T-cell (primary cell): ENCODE measurements at regions not wholly inside any gene's neighbourhood (a gene's known extent, or its start where the extent isn't known, plus 50 kb on each side); places are given as distances from the start of the nearest gene placed in this dataset.
A peak's percentile ranks its signal among the peaks of the same experiment; 100 is the strongest.

Experiments used
- ATAC-seq, 4 experiments: fragments of 200-7000 bp in 3 of 4; fragments of 150-1000 bp in 1 of 4; cut with Tn5 transposase; replicated peaks in 1 of 4; 1 replicate in 3 of 4; 2 replicates in 1 of 4; pipeline ENCODE4 v1.10.0; 2021; ENCODE audit warnings: moderate library complexity in 3 of 4, mild to moderate bottlenecking in 2 of 4, moderate number of reproducible peaks in 1 of 4
- CTCF ChIA-PET, 2 donors: fragments of 300-600 bp; sonication (Branson Sonifier 250); formaldehyde crosslinking; loops; one replicate each; lab custom pipeline; 2022; ENCODE audit warnings: antibody characterized with exemption in 2 of 2; lab: Charles Lee
- POLR2A ChIA-PET, 2 donors: fragments of 300-600 bp; sonication (Branson Sonifier 250); formaldehyde crosslinking; loops; one replicate each; lab custom pipeline; 2022; ENCODE audit warnings: antibody characterized with exemption in 2 of 2; lab: Charles Lee
- DNase-seq, 35 experiments: peaks; one replicate each; pipeline versions ENCODE4 v3.0.0 to v3.0.0-alpha.2; 2013 to 2023
- H3K27ac ChIP-seq: one replicate; pipeline ENCODE4 v1.5.1; 2013; ENCODE audit warnings: low read length
- H3K27me3 ChIP-seq, 2 experiments: replicated peaks in 1 of 2; 1 replicate in 1 of 2; 2 replicates in 1 of 2; pipeline versions ENCODE4 v1.6.1 to v1.7.0; 2013; ENCODE audit warnings: low read length in 1 of 2, mixed read lengths in 1 of 2; ENCODE audit not compliant: control insufficient read depth in 2 of 2, insufficient read depth in 2 of 2; ENCODE audit errors: extremely low read depth in 1 of 2
- H3K36me3 ChIP-seq, 2 donors: 1 replicate in 1 of 2; 2 replicates in 1 of 2; pipeline versions ENCODE4 v1.6.1 to v1.7.0; 2013; ENCODE audit warnings: low read length in 1 of 2; ENCODE audit not compliant: control insufficient read depth in 2 of 2, insufficient read depth in 1 of 2; ENCODE audit errors: extremely low read depth in 1 of 2
- H3K4me1 ChIP-seq, 2 experiments: 1 replicate in 1 of 2; 2 replicates in 1 of 2; pipeline versions ENCODE4 v1.6.1 to v1.7.0; 2013; ENCODE audit warnings: low read length in 2 of 2, mixed read lengths in 1 of 2; ENCODE audit not compliant: insufficient read depth in 2 of 2, control insufficient read depth in 1 of 2; ENCODE audit errors: extremely low read depth in 1 of 2
- H3K4me3 ChIP-seq, 2 donors: 1 replicate in 1 of 2; 2 replicates in 1 of 2; pipeline versions ENCODE4 v1.5.1 to v1.7.0; 2013; ENCODE audit warnings: mild to moderate bottlenecking in 2 of 2, low read length in 1 of 2, moderate library complexity in 1 of 2; ENCODE audit not compliant: control insufficient read depth in 1 of 2; ENCODE audit errors: extremely low read depth in 1 of 2
- H3K9me3 ChIP-seq: 2 replicates; pipeline ENCODE4 v1.7.0; 2013
- H3K27ac Mint-ChIP-seq, 2 donors: one replicate each; pipeline ENCODE4 v1.8.0; 2020 to 2021; ENCODE audit warnings: mild to moderate bottlenecking in 2 of 2, mixed read lengths in 2 of 2
- H3K27me3 Mint-ChIP-seq, 2 donors: one replicate each; pipeline ENCODE4 v1.8.0; 2021 to 2022; ENCODE audit warnings: mixed read lengths in 2 of 2
- H3K36me3 Mint-ChIP-seq: one replicate; pipeline ENCODE4 v1.8.0; 2021; ENCODE audit warnings: mixed read lengths
- H3K4me1 Mint-ChIP-seq, 3 donors: one replicate each; pipeline ENCODE4 v1.8.0; 2020 to 2022; ENCODE audit warnings: mixed read lengths in 3 of 3, mild to moderate bottlenecking in 1 of 3
- H3K4me3 Mint-ChIP-seq, 3 donors: one replicate each; pipeline ENCODE4 v1.8.0; 2020 to 2022; ENCODE audit warnings: mild to moderate bottlenecking in 3 of 3, mixed read lengths in 3 of 3, moderate library complexity in 3 of 3
- H3K9me3 Mint-ChIP-seq, 3 donors: one replicate each; pipeline ENCODE4 v1.8.0; 2020 to 2022; ENCODE audit warnings: mixed read lengths in 3 of 3
- WGBS: methylation state at CpG from one replicate; pipeline ENCODE4 v1.1.5; 2013; ENCODE audit warnings: missing lambda C conversion rate; ENCODE audit not compliant: insufficient coverage; 5-methylcytosine and 5-hydroxymethylcytosine counted together

DNA sequence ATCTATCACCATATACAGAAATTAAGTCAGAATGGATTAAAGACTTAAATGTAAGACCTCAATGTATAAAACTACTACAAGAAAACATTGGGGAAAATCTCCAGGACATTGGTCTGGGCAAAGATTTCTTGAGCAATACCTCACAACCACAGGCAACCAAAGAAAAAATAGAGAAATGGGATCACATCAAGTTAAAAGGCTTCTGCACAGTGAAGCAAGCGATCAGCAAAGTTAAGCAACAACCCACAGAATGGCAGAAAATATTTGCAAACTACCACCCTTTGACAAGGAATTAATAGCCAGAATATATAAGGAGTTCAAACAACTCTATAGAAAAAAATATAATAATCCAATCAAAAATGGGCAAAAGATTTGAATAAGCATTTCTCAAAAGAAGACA lies 236.9 kb upstream of the EMCN start:
- H3K27me3 ChIP-seq = no peaks in the 10 kb centered on the region
- no CpG with 5 or more reads among the region's 1 CpG for WGBS
- Mint-ChIP-seq H3K9me3 (peaks cover 0 to 8% (median 5%) of the 10 kb centered on the region in 3 donors), H3K27me3 (peaks cover 0 to 1% of the 10 kb centered on the region in 2 donors), H3K4me1 (no peaks in the 10 kb centered on the region), H3K4me3 (no peak overlapping the region), H3K27ac (no peak overlapping the region), H3K36me3 (no peaks in the 10 kb centered on the region)
- no peak overlapping the region for H3K4me3 ChIP-seq
- ChIA-PET CTCF (no interaction called here), POLR2A (interaction anchor here in 1 of 2 donors (0.8 kb wide), 1 partner anchor 80 kb away, joined by 3 read pairs; no protein-coding TSS in a partner anchor)
- DNase-seq (no peak), ATAC-seq (no peak)
- no peaks in the 10 kb centered on the region for H3K9me3 ChIP-seq
- H3K27ac ChIP-seq = no peak overlapping the region
- no peaks in the 10 kb centered on the region for H3K4me1 ChIP-seq
- no peaks in the 10 kb centered on the region for H3K36me3 ChIP-seq

DNA sequence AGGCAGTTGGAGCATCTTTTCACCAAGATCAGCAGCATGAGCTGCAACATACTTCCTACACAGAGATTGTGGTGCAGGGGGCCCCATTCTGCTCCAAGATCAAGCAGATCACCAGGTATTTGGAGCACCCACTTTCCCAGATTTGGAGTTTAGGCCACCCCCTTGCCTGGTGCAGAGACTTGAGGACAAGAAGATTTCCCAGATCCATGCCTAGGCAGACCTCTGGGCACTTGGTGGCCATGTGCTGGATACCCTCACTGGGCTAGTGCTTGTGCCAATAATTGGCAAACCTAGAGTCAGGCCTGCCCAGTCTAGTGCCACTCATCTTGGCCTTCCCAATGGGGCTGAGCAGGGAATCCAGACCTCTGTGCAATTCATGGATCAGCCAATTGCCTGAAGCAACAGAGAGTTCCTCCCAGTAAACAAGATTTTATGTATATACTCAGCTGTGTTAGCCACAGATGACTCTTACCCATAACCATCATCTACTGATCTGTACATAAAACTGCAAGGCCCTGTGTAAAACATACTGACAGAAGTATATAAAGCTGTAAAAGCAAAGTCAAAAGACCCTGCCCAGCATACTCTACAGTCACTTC lies 228.4 kb upstream of the EMCN start:
- H3K36me3 Mint-ChIP-seq = no peaks in the 10 kb centered on the region
- no peak overlapping the region for H3K4me3 Mint-ChIP-seq

DNA sequence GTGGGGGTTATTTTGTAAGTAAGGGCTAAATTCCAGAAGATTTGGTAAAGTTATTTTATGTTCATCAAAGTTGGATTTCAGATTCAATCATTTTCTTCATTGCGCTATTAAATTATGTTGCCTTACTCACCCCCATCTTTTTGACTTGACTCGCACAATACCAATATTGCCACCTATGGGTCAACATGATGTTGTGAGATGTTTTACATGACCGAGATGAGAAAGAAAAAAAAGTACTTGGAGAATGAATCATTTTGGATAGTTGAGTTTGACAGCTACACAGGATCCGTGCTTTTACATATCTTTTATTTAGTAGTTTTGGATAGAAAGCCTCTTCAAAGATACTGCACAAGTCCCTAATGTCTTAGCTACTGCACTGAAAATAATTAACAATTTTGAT lies 224.2 kb upstream of the EMCN start:
- WGBS = no CpG with 5 or more reads among the region's 4 CpGs
- no peak overlapping the region for H3K27ac Mint-ChIP-seq
- no peaks in the 10 kb centered on the region for H3K36me3 Mint-ChIP-seq
- ChIA-PET POLR2A (no interaction called here), CTCF (interaction anchor here in 1 of 2 donors (0.7 kb wide), 1 partner anchor 203 kb away, joined by 3 read pairs; no protein-coding TSS in a partner anchor)
- DNase-seq (peak in 1 of 35 experiments; percentile 7), ATAC-seq (no peak)
- no peaks in the 10 kb centered on the region for H3K27me3 ChIP-seq
- H3K27ac ChIP-seq = no peak overlapping the region
- H3K27me3 Mint-ChIP-seq = peaks cover 0 to 2% of the 10 kb centered on the region in 2 donors
- H3K4me3 Mint-ChIP-seq = no peak overlapping the region
- H3K9me3 ChIP-seq = no peaks in the 10 kb centered on the region
- H3K4me1 Mint-ChIP-seq = no peaks in the 10 kb centered on the region
- H3K4me1 ChIP-seq = no peaks in the 10 kb centered on the region
- no peak overlapping the region for H3K4me3 ChIP-seq
- no peaks in the 10 kb centered on the region for H3K9me3 Mint-ChIP-seq
- no peaks in the 10 kb centered on the region for H3K36me3 ChIP-seq

More for the DNA sequence above, 228.4 kb upstream of the EMCN start:
- ATAC-seq (no peak), DNase-seq (no peak)
- Histone ChIP-seq H3K27me3 (no peaks in the 10 kb centered on the region), H3K4me3 (no peak overlapping the region), H3K27ac (no peak overlapping the region), H3K4me1 (no peaks in the 10 kb centered on the region), H3K36me3 (no peaks in the 10 kb centered on the region), H3K9me3 (no peaks in the 10 kb centered on the region)
- Mint-ChIP-seq H3K27ac (no peak overlapping the region), H3K27me3 (no peaks in the 10 kb centered on the region), H3K4me1 (no peaks in the 10 kb centered on the region), H3K9me3 (no peaks in the 10 kb centered on the region)
- CTCF ChIA-PET = no interaction called here
- POLR2A ChIA-PET = interaction anchor here in 1 of 2 donors (0.7 kb wide), 1 partner anchor 18 kb away, joined by 3 read pairs; no protein-coding TSS in a partner anchor

DNA sequence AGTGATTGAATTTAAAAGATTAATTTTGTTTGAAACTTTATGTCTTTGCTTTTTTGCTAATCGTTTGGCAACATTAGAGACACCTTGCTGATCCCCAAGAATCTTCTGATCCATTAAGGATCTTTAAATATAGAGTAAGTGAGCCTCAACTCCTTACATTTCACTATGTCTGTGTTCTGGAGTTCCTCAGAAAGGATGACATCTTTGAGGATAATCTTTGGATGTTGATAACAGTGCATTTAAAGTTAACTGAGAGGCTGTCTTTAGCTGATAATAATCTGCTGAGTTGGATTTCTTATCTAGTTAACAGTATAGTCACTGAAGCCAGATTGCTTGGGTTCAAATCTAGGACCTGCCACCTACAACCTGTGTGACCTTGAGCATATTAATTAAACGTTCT lies 221.6 kb upstream of the EMCN start:
- WGBS = no CpG with 5 or more reads among the region's 2 CpGs
- no peak overlapping the region for H3K27ac Mint-ChIP-seq
- no peak for ATAC-seq
- H3K4me3 Mint-ChIP-seq = no peak overlapping the region
- H3K27me3 ChIP-seq = no peaks in the 10 kb centered on the region
- POLR2A ChIA-PET = interaction anchor here in 1 of 2 donors (0.6 kb wide), 1 partner anchor 127 kb away, joined by 7 read pairs; no protein-coding TSS in a partner anchor
- no peak for DNase-seq
- no peaks in the 10 kb centered on the region for H3K9me3 ChIP-seq
- H3K4me3 ChIP-seq = no peak overlapping the region
- H3K27me3 Mint-ChIP-seq = peaks cover 0 to 2% of the 10 kb centered on the region in 2 donors
- no peaks in the 10 kb centered on the region for H3K4me1 Mint-ChIP-seq
- CTCF ChIA-PET = no interaction called here
- H3K36me3 ChIP-seq = no peaks in the 10 kb centered on the region
- no peaks in the 10 kb centered on the region for H3K36me3 Mint-ChIP-seq
- H3K27ac ChIP-seq = no peak overlapping the region
- H3K9me3 Mint-ChIP-seq = no peaks in the 10 kb centered on the region
- no peaks in the 10 kb centered on the region for H3K4me1 ChIP-seq

DNA sequence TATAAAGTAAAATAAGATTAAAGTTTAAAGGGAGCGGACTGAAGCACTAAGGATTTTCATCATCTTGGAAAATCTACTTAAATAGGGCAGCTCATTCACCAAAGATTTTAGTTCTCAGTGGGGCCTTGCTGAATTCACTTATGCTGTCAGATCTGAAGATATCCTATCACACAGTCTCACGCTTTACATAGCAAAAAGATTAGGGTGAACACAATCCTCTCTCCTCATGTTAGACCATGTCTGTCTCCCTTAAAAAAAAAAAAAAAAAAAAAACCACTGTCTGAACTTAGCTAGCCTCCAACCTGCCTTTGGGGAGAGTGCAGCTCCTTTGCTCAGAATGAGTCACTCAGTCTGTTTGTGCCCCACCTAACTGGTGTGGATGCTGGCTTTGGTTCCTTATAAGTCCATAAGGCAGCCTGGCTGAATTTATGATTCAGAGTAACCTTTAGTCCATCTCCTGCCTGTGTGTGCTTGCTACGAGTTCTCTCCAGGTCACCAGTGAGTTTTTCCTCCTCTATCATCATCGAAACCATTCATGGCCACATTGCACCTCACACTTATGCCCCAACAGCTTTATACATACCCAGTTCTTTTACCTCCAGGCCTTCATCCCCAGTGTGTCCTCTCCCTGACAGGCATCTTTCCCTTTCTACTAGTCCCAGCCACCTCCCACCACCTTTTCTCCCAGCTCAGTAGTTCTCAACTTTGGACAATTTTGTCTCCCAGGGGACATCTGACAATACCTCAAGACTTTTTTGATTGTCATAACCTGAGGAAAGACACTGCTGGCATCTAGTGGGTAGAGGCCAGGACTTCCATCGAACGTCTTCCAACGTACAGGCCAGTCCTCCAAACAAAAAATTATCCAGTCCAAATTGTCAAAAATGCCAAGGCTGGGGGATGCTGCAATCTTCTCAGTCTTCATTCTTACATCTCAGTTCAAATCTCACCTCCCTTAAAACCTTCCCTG lies 220.7 kb upstream of the EMCN start:
- 72% methylated on average over 5 of the region's 7 CpGs for WGBS
- Mint-ChIP-seq H3K4me3 (no peak overlapping the region), H3K9me3 (peaks cover 0 to 4% (median 4%) of the 10 kb centered on the region in 3 donors), H3K27me3 (peaks cover 0 to 2% of the 10 kb centered on the region in 2 donors), H3K27ac (no peak overlapping the region), H3K4me1 (no peaks in the 10 kb centered on the region), H3K36me3 (no peaks in the 10 kb centered on the region)
- no peaks in the 10 kb centered on the region for H3K36me3 ChIP-seq
- no peaks in the 10 kb centered on the region for H3K27me3 ChIP-seq
- H3K4me1 ChIP-seq = no peaks in the 10 kb centered on the region
- no peak overlapping the region for H3K27ac ChIP-seq
- DNase-seq = no peak
- CTCF ChIA-PET = no interaction called here
- ATAC-seq = no peak
- POLR2A ChIA-PET = no interaction called here
- no peak overlapping the region for H3K4me3 ChIP-seq
- H3K9me3 ChIP-seq = no peaks in the 10 kb centered on the region

DNA sequence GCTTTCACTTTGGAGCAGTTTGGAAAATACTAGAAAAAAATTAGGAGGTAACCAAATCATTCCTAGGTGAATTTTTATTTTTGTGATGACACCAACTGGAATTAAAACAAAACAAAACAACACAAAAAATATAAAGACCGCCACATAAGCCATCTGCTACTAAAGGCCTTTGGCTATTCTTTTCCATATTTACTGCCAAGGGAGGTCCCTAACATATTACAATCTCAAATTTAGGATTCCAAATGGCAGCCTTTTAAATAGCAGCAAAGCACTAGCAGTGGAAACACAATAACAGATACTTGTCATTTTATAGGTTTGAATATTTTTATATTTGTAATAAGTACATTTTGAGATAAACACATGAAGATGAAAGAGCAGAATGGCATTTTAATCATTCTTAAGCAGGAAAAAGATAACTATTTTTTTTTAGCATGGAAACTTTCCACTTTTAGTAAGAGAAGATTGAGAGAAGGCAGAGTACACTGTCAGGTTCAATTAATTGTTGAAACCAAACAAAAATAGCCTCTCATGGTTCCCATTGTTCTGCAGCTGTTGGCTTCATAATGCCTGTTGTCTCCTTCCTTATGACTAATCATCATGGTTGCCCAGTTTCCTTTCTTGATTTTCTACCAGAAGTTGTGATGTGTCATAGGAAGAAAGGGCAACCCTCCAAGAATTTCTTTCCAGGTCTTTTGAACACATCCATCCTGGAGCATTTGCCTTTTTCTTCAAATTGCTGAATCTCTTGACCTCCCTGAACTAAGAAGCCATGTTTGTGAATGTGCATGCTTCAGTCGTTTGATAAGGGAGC lies 219.0 kb upstream of the EMCN start:
- ChIA-PET POLR2A (interaction anchor here in 1 of 2 donors (0.7 kb wide), 1 partner anchor 72 kb away, joined by 4 read pairs; no protein-coding TSS in a partner anchor), CTCF (no interaction called here)
- 100% methylated on average over 1 of the region's 2 CpGs for WGBS

More for the DNA sequence above, 219.0 kb upstream of the EMCN start:
- Histone ChIP-seq H3K27me3 (no peaks in the 10 kb centered on the region), H3K4me1 (no peaks in the 10 kb centered on the region), H3K36me3 (no peaks in the 10 kb centered on the region), H3K4me3 (no peak overlapping the region), H3K27ac (no peak overlapping the region), H3K9me3 (no peaks in the 10 kb centered on the region)
- Mint-ChIP-seq H3K9me3 (peaks cover 0 to 8% (median 4%) of the 10 kb centered on the region in 3 donors), H3K36me3 (no peaks in the 10 kb centered on the region), H3K27ac (no peak overlapping the region), H3K4me3 (no peak overlapping the region), H3K4me1 (no peaks in the 10 kb centered on the region), H3K27me3 (peaks cover 2 to 3% of the 10 kb centered on the region in 2 donors)
- DNase-seq (no peak), ATAC-seq (no peak)
